SK-N-MC (cell line): ENCODE measurements at regions not wholly inside any gene's neighbourhood (a gene's known extent, or its start where the extent isn't known, plus 50 kb on each side); places are given as distances from the start of the nearest gene placed in this dataset.

Source experiments
- EZH2 ChIP-seq: fragments of 200-600 bp; sonication (generic); IDR thresholded peaks from one replicate; pipeline ENCODE4 v1.6.1; 2017; ENCODE audit warnings: antibody characterized with exemption
- FOXP2 ChIP-seq: optimal IDR thresholded peaks from 2 replicates; pipeline ENCODE3; 2011; ENCODE audit warnings: mild to moderate bottlenecking, moderate library complexity; ENCODE audit not compliant: insufficient read depth; ENCODE audit errors: extremely low read length, control extremely low read depth
- POLR2AphosphoS5 ChIP-seq: IDR thresholded peaks from 2 replicates; pipeline ENCODE4 v1.6.1; 2012; ENCODE audit warnings: mild to moderate bottlenecking, low read depth, low read length, borderline replicate concordance

- no peak for TF ChIP-seq POLR2AphosphoS5
- no peak for TF ChIP-seq EZH2
- no peak for TF ChIP-seq FOXP2
These were observed 285.3 kb upstream of the ADRA1B start for GRCh38 chr5:159631001-159631400.
